AG08396 (cell line): ENCODE measurements at regions not wholly inside any gene's neighbourhood (a gene's known extent, or its start where the extent isn't known, plus 50 kb on each side); places are given as distances from the start of the nearest gene placed in this dataset.

Source experiments
- DNase-seq: peaks from one replicate; pipeline ENCODE4 v3.0.0; 2012; ENCODE audit warnings: low spot score, mixed read lengths

DNA sequence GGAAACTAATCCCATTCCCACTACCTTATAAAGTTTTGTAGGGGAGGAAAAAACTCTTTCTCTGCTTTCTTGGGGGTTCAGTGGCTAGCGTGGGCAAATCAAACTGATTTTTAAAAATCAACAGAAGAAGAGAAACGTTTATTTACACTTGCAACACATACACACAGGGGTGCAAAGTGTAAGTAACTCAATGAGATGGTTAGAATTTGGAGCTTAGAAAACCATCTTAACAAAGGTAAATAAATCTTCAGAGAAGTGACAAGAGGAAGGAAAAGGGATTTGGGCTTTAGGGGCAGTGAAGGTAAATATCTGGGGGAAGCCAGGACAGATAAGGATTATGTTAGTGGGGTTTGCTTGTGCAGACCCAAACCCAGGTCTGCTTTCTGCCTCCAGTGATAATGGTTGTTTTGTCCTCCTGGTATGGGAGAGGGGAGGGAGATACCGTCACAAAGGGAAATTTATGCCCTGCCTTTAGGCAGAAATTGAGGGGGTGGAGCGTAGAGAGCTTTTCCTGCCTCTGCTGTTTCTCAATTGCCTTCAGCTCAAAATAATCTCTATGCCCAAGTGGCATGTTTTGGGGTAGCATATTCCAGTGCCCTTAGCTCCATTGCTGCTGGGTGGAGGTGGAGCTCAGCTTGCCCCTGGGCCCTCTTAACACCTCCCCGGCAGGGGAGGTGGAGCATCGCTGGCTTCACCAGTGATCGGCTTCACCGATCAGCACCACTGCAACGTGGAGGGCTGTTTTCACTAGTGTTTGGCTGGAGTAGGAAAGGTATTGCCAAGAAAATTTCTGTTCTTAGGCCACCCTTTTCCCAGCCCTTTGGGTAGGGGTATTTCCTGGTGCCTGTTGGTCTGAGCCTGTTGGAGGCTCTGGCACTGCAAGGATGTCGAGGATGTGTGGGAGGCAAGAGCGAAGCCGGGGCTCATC lies 92.2 kb downstream of the TEX51 start:
- DNase-seq: no peak

DNA sequence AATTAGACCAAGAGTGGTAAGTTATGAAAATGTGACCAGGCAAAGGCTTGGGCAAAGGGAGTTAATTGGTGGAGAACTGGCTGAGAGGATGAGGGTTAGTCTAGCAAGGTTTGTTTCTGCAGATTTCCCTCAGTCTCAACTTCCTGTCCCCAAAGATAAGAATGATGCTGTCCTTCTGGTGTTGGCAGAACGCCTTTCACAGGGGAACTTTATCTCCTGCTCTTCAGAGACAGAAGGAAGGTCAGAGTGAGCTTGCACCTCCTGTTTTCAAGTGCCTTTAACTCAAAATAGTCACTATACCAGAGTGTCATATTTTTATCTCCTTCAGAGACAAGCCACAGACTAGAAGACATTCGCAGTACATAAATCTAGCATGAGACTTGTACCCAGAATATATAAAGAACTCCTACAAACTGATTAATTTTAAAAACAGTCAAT lies 95.7 kb downstream of the TEX51 start:
- no peak for DNase-seq

DNA sequence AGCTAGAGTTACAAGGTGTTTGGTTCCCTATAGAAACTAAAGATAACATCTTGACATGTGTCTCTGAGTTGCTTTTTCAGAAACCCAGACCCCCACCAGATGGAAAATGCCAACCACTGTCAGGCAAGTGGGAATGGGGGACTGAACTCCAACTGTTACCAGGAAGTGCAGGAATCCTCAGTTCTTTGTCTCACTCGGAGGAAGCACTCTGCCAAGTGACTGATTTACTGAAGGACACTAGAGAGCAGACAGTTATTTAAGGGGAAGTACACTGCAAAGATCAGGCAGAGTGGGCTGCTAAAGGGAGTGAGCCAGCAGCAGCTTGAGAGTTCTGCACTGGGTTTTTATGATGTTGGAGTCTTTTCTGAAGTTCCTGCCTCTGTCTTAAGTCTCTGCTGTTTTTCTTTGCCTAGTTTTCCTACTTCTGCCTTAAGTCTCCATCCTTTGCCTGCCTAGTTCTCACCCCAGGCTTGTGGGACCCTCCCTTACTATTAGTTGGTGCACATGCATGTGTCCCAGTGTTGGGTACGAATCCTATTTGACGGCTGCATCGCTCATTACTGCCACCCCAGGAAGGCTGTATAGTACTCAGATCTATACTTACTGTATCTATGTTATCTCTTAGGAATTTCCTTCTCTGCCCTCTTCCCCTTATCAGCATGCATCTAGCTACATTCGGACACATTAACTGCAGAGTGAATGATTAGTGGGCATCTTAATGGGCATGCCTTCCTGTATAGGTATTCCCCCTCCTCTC lies 97.1 kb downstream of the TEX51 start:
- DNase-seq: no peak

DNA sequence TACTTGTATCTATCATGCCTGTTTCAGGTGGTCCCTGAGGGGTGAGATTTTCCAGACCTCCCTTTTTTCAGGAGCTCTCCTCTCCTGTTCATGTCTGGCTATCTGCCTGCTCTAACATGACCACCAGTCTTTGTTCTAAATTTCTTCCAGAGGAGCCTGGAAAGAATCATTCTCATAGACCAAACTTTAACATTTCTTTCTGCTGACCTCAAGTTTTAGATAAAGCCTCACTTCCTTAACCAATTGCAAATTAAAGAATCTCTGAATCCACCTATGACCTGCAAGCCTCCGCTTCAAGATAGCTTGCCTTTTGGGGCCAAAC lies 97.6 kb downstream of the TEX51 start:
- DNase-seq: no peak
